Peyer's patch (tissue), 4 donors: ENCODE measurements at regions not wholly inside any gene's neighbourhood (a gene's known extent, or its start where the extent isn't known, plus 50 kb on each side); places are given as distances from the start of the nearest gene placed in this dataset.

Source experiments
- CTCF ChIP-seq, 6 experiments: fragments of 450-650 bp in 4 of 6; fragments of 200-600 bp in 2 of 6; sonication (generic) in 1 of 6; IDR thresholded peaks; one replicate each; pipeline ENCODE4 v1.5.1; 2017 to 2019; ENCODE audit warnings: antibody characterized with exemption in 6 of 6, mild to moderate bottlenecking in 3 of 6, moderate library complexity in 1 of 6
- POLR2A ChIP-seq, 2 donors: fragments of 450-650 bp; IDR thresholded peaks; one replicate each; pipeline ENCODE4 v1.5.1; 2017; ENCODE audit warnings: antibody characterized with exemption in 2 of 2, mild to moderate bottlenecking in 2 of 2, moderate library complexity in 2 of 2

GRCh38 chr13:105894697-105895096 lies 640.8 kb downstream of the EFNB2 start:
- no peak for TF ChIP-seq POLR2A (IDR thresholded peaks at IDR 0.05)
- no peak for TF ChIP-seq CTCF (IDR thresholded peaks at IDR 0.05)
